CD14-positive monocyte (primary cell): ENCODE measurements at regions not wholly inside any gene's neighbourhood (a gene's known extent, or its start where the extent isn't known, plus 50 kb on each side); places are given as distances from the start of the nearest gene placed in this dataset.

ENCODE experiments used
- DNase-seq, 3 donors: peaks; one replicate each; pipeline ENCODE4 v3.0.0-alpha.2; 2011 to 2022
- H2AFZ ChIP-seq: 2 replicates; pipeline ENCODE4 v1.6.0; 2012; ENCODE audit warnings: mild to moderate bottlenecking, low read depth, low read length, inconsistent platforms; ENCODE audit not compliant: insufficient read depth, poor library complexity, severe bottlenecking
- H3K27ac ChIP-seq, 2 donors: 1 replicate in 1 of 2; 2 replicates in 1 of 2; pipeline ENCODE4 v1.5.1; 2012 to 2013; ENCODE audit warnings: low read length in 2 of 2, control low read depth in 1 of 2, inconsistent platforms in 1 of 2, low read depth in 1 of 2, mild to moderate bottlenecking in 1 of 2
- H3K27me3 ChIP-seq, 2 donors: one replicate each; pipeline versions ENCODE4 v1.6.0 to v1.6.1; 2011 to 2013; ENCODE audit warnings: low read length in 2 of 2; ENCODE audit not compliant: control insufficient read depth in 2 of 2, insufficient read depth in 2 of 2
- H3K36me3 ChIP-seq, 2 donors: replicated peaks in 1 of 2; 1 replicate in 1 of 2; 2 replicates in 1 of 2; pipeline versions ENCODE4 v1.5.1 to v1.6.1; 2012 to 2013; ENCODE audit warnings: low read length in 2 of 2, control low read depth in 1 of 2, inconsistent platforms in 1 of 2, mild to moderate bottlenecking in 1 of 2; ENCODE audit not compliant: insufficient read depth in 2 of 2, control insufficient read depth in 1 of 2
- H3K4me1 ChIP-seq, 2 donors: 1 replicate in 1 of 2; 2 replicates in 1 of 2; pipeline versions ENCODE4 v1.5.1 to v1.6.1; 2012 to 2013; ENCODE audit warnings: low read length in 2 of 2, control low read depth in 1 of 2, inconsistent platforms in 1 of 2, mild to moderate bottlenecking in 1 of 2, moderate library complexity in 1 of 2; ENCODE audit not compliant: insufficient read depth in 2 of 2, control insufficient read depth in 1 of 2
- H3K4me2 ChIP-seq: replicated peaks from 2 replicates; pipeline ENCODE3; 2012; ENCODE audit warnings: low read length, moderate library complexity, mild to moderate bottlenecking; ENCODE audit not compliant: poor library complexity, severe bottlenecking; ENCODE audit errors: extremely low read depth
- H3K4me3 ChIP-seq, 3 experiments: fragments of 200-600 bp in 1 of 3; sonication (generic) in 1 of 3; replicated peaks in 1 of 3; 1 replicate in 2 of 3; 2 replicates in 1 of 3; pipeline ENCODE4 v1.5.1; 2011 to 2013; ENCODE audit warnings: low read length in 3 of 3, mild to moderate bottlenecking in 3 of 3, control low read depth in 2 of 3, low read depth in 2 of 3, inconsistent platforms in 1 of 3, moderate library complexity in 1 of 3
- H3K79me2 ChIP-seq: 2 replicates; pipeline ENCODE4 v1.6.0; 2012; ENCODE audit warnings: mild to moderate bottlenecking, control low read depth, inconsistent platforms, low read length, moderate library complexity; ENCODE audit not compliant: insufficient read depth
- H3K9ac ChIP-seq: 2 replicates; pipeline ENCODE4 v1.6.0; 2017; ENCODE audit warnings: low read length, mild to moderate bottlenecking; ENCODE audit not compliant: insufficient read depth, poor library complexity, severe bottlenecking
- H3K9me3 ChIP-seq, 2 donors: replicated peaks in 1 of 2; 1 replicate in 1 of 2; 2 replicates in 1 of 2; pipeline versions ENCODE4 v1.5.1 to v1.6.1; 2012 to 2013; ENCODE audit warnings: low read length in 2 of 2, control low read depth in 1 of 2; ENCODE audit not compliant: control insufficient read depth in 1 of 2, insufficient read depth in 1 of 2
- H4K20me1 ChIP-seq: 2 replicates; pipeline ENCODE4 v1.6.0; 2012; ENCODE audit warnings: mild to moderate bottlenecking, low read length, control low read depth, moderate library complexity; ENCODE audit not compliant: insufficient read depth
- H3K27ac Mint-ChIP-seq, 7 donors: one replicate each; pipeline ENCODE4 v1.8.0; 2020; ENCODE audit warnings: mild to moderate bottlenecking in 7 of 7, mixed read lengths in 7 of 7, moderate library complexity in 6 of 7, inconsistent platforms in 2 of 7
- H3K27me3 Mint-ChIP-seq, 3 donors: one replicate each; pipeline ENCODE4 v1.8.0; 2021 to 2022; ENCODE audit warnings: low read depth in 3 of 3, mild to moderate bottlenecking in 3 of 3, mixed read lengths in 3 of 3, moderate library complexity in 3 of 3, inconsistent platforms in 1 of 3
- H3K36me3 Mint-ChIP-seq, 2 donors: one replicate each; pipeline ENCODE4 v1.8.0; 2020; ENCODE audit warnings: mixed read lengths in 2 of 2, inconsistent platforms in 1 of 2, mild to moderate bottlenecking in 1 of 2
- H3K4me1 Mint-ChIP-seq: one replicate; pipeline ENCODE4 v1.8.0; 2020; ENCODE audit warnings: mild to moderate bottlenecking, mixed read lengths
- H3K4me3 Mint-ChIP-seq, 2 donors: one replicate each; pipeline ENCODE4 v1.8.0; 2020; ENCODE audit warnings: mild to moderate bottlenecking in 2 of 2, mixed read lengths in 2 of 2, moderate library complexity in 1 of 2
- H3K9me3 Mint-ChIP-seq, 7 donors: one replicate each; pipeline ENCODE4 v1.8.0; 2020 to 2022; ENCODE audit warnings: mixed read lengths in 7 of 7, mild to moderate bottlenecking in 6 of 7, moderate library complexity in 6 of 7, inconsistent platforms in 2 of 7
- WGBS: methylation state at CpG from one replicate; pipeline ENCODE4 v1.1.5; 2013; ENCODE audit warnings: missing lambda C conversion rate; ENCODE audit not compliant: insufficient coverage; 5-methylcytosine and 5-hydroxymethylcytosine counted together
- intact Hi-C, 2 donors: fragments of 100-400 bp; cut with micrococcal nuclease; formaldehyde crosslinking; loops; one replicate each; pipeline versions ENCODE4 v1.15.0 to v1.15.1; 2023
- TF ChIP-seq, protein P1 (sequence below): fragments of 200-600 bp; IDR thresholded peaks from one replicate; pipeline ENCODE4 v1.8.0; 2022; ENCODE audit warnings: antibody characterized with exemption, mild to moderate bottlenecking

DNA sequence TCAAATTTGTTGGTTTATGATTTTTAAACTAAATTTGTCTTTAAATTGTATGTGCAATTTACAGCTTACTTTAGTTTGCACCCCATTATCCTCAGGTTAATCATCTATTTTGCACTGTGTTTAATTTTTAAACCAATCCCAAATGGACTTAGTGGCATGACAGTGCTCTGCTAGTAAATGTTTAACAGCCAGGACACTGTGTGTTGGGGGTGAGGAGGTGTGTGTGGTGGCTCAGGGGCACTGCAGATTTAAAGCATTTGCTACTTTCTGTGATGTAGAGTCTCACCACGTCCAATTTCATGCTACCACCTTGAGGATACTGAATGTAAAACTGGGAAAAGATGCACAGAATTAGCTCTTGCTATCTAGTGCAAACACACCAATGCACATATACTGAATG, 225.7 kb downstream of the HAO1 start:
- Histone ChIP-seq H3K79me2 (no peaks in the 10 kb centered on the region), H3K27ac (no peak overlapping the region), H3K36me3 (no peaks in the 10 kb centered on the region), H2AFZ (no peak overlapping the region), H4K20me1 (no peaks in the 10 kb centered on the region), H3K4me2 (no peak overlapping the region), H3K9ac (no peak overlapping the region), H3K4me1 (no peaks in the 10 kb centered on the region), H3K27me3 (no peaks in the 10 kb centered on the region), H3K9me3 (no peaks in the 10 kb centered on the region), H3K4me3 (no peak overlapping the region)
- no peak for DNase-seq
- TF ChIP-seq, protein P1, sequence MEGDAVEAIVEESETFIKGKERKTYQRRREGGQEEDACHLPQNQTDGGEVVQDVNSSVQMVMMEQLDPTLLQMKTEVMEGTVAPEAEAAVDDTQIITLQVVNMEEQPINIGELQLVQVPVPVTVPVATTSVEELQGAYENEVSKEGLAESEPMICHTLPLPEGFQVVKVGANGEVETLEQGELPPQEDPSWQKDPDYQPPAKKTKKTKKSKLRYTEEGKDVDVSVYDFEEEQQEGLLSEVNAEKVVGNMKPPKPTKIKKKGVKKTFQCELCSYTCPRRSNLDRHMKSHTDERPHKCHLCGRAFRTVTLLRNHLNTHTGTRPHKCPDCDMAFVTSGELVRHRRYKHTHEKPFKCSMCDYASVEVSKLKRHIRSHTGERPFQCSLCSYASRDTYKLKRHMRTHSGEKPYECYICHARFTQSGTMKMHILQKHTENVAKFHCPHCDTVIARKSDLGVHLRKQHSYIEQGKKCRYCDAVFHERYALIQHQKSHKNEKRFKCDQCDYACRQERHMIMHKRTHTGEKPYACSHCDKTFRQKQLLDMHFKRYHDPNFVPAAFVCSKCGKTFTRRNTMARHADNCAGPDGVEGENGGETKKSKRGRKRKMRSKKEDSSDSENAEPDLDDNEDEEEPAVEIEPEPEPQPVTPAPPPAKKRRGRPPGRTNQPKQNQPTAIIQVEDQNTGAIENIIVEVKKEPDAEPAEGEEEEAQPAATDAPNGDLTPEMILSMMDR: no peak
- Mint-ChIP-seq H3K4me1 (no peaks in the 10 kb centered on the region), H3K27ac (no peak overlapping the region), H3K36me3 (no peaks in the 10 kb centered on the region), H3K27me3 (peaks cover 0 to 2% (median 0%) of the 10 kb centered on the region in 3 donors), H3K9me3 (peaks cover 0 to 2% (median 0%) of the 10 kb centered on the region in 7 donors), H3K4me3 (no peak overlapping the region)
- intact Hi-C loops: no loop called here
- WGBS: no CpG with 5 or more reads among the region's 1 CpG

DNA sequence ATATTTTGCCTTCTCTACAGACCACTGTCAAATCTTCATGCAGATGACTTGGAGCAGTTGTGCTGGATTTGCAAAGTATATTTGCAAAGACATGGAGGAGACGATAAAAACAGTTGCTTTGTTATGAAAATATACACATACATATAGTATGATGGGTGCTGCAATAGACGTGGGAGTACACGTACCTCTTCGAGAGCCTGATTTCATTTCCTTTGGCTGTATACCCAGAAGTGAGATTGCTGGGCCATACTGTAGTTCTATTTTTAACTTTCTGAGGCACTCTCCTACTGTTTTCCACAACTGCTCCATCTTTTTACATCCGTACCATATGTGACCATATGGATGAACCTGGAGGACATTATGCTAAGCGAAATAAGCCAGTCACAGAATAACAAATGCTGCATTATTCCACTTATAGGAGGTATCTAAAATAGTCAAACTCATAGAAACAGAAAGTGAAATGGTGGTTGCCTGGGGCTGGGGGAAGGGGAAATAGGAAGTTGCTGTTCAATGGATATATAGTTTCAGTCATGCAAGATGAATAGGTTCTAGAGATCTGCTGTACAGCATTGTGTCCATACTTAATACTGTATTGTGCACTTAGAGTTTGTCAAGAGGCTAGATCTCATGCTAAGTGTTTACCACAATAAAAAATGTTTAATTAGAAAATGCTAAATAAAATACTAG, 223.8 kb downstream of the HAO1 start:
- H3K4me2 ChIP-seq: no peak overlapping the region
- intact Hi-C loops: no loop called here

More for the DNA sequence above, 223.8 kb downstream of the HAO1 start:
- no peaks in the 10 kb centered on the region for H4K20me1 ChIP-seq
- Mint-ChIP-seq H3K4me1 (no peaks in the 10 kb centered on the region), H3K9me3 (peaks cover 0 to 4% (median 0%) of the 10 kb centered on the region in 7 donors), H3K4me3 (no peak overlapping the region), H3K27ac (no peak overlapping the region), H3K36me3 (no peaks in the 10 kb centered on the region), H3K27me3 (peaks cover under 1 to 3% (median 2%) of the 10 kb centered on the region in 3 donors)
- H3K9me3 ChIP-seq: no peaks in the 10 kb centered on the region
- H3K4me3 ChIP-seq: no peak overlapping the region
- WGBS: 60% methylated on average over 2 of the region's 6 CpGs
- no peaks in the 10 kb centered on the region for H3K27me3 ChIP-seq
- H3K27ac ChIP-seq: no peak overlapping the region
- H3K36me3 ChIP-seq: no peaks in the 10 kb centered on the region
- no peaks in the 10 kb centered on the region for H3K79me2 ChIP-seq
- H3K4me1 ChIP-seq: no peaks in the 10 kb centered on the region
- TF ChIP-seq, protein P1: no peak
- no peak overlapping the region for H2AFZ ChIP-seq
- no peak overlapping the region for H3K9ac ChIP-seq
- no peak for DNase-seq
